ENCODE measurements at regions not wholly inside any gene's neighbourhood (a gene's known extent, or its start where the extent isn't known, plus 50 kb on each side); places are given as distances from the start of the nearest gene placed in this dataset.

GRCh38 chr4:157664726-157665125 lies 444.2 kb downstream of the GRIA2 start:
- TF ChIP-seq ETV6 (conservative IDR thresholded peaks at IDR 0.05 in 1 of 2, IDR thresholded peaks at IDR 0.05 in 1 of 2; ENCODE audit: borderline replicate concordance in 1 of 2, low read depth in 1 of 2) (no peak), NFIC (IDR thresholded peaks at IDR 0.05; ENCODE audit: low read depth, low read length) (no peak), JUND (IDR thresholded peaks at IDR 0.05; ENCODE audit: low read depth, low read length) (no peak), IRF5 (IDR thresholded peaks at IDR 0.05; ENCODE audit: borderline replicate concordance) (no peak), CTCF (IDR thresholded peaks at IDR 0.05 in 2 of 3, conservative IDR thresholded peaks at IDR 0.05 in 1 of 3; ENCODE audit: control insufficient read depth in 2 of 3, extremely low read depth in 1 of 3, insufficient read depth in 1 of 3, low read depth in 3 of 3, low read length in 3 of 3) (no peak), SUPT20H (IDR thresholded peaks at IDR 0.05; ENCODE audit: borderline replicate concordance, control insufficient read depth, low read depth, low read length) (no peak)
